GM18861 (cell line): ENCODE measurements at regions not wholly inside any gene's neighbourhood (a gene's known extent, or its start where the extent isn't known, plus 50 kb on each side); places are given as distances from the start of the nearest gene placed in this dataset.
A peak's percentile ranks its signal among the peaks of the same experiment; 100 is the strongest.

Experiments used
- ATAC-seq: cut with Tn5 transposase; IDR thresholded peaks from one replicate; pipeline ENCODE4 v1.9.1; 2021; ENCODE audit not compliant: unreplicated experiment

- ATAC-seq, result no peak
Observed at GRCh38 chr3:56902468-56903160, 100.9 kb upstream of the ARHGEF3 start.

- ATAC-seq, result no peak
Observed at GRCh38 chr3:56900801-56901200, 99.1 kb upstream of the ARHGEF3 start.

- ATAC-seq, result no peak
Observed at GRCh38 chr3:56899851-56900250, 98.1 kb upstream of the ARHGEF3 start.

- ATAC-seq, result no peak
Observed at GRCh38 chr3:56899078-56899477, 97.3 kb upstream of the ARHGEF3 start.

- ATAC-seq, result no peak
Observed at GRCh38 chr3:56896357-56896756, 94.6 kb upstream of the ARHGEF3 start.

- ATAC-seq, result peak; percentile 67
Observed at GRCh38 chr3:56894881-56895431, 93.2 kb upstream of the ARHGEF3 start.

GRCh38 chr3:56890448-56891091 is 88.8 kb upstream of the ARHGEF3 start:
- no peak for ATAC-seq

GRCh38 chr3:56889131-56889530 is 87.4 kb upstream of the ARHGEF3 start:
- no peak for ATAC-seq

GRCh38 chr3:56887402-56888025 is 85.8 kb upstream of the ARHGEF3 start:
- ATAC-seq, result no peak

- no peak for ATAC-seq
Observed at GRCh38 chr3:56886314-56886713, 84.6 kb upstream of the ARHGEF3 start.

GRCh38 chr3:56885879-56886278 is 84.1 kb upstream of the ARHGEF3 start:
- no peak for ATAC-seq

- no peak for ATAC-seq
Observed at GRCh38 chr3:56885453-56885852, 83.7 kb upstream of the ARHGEF3 start.

GRCh38 chr3:56884387-56884786 is 82.6 kb upstream of the ARHGEF3 start:
- ATAC-seq, result no peak

- no peak for ATAC-seq
Observed at GRCh38 chr3:56883828-56884227, 82.1 kb upstream of the ARHGEF3 start.

- no peak for ATAC-seq
Observed at GRCh38 chr3:56882896-56883295, 81.1 kb upstream of the ARHGEF3 start.

GRCh38 chr3:56881841-56882240 is 80.1 kb upstream of the ARHGEF3 start:
- no peak for ATAC-seq

GRCh38 chr3:56880720-56881575 is 79.2 kb upstream of the ARHGEF3 start:
- ATAC-seq, result no peak

- no peak for ATAC-seq
Observed at GRCh38 chr3:56879436-56880215, 77.9 kb upstream of the ARHGEF3 start.

GRCh38 chr3:56878074-56878473 is 76.3 kb upstream of the ARHGEF3 start:
- no peak for ATAC-seq

GRCh38 chr3:56876916-56877315 is 75.2 kb upstream of the ARHGEF3 start:
- no peak for ATAC-seq
